Skeletal muscle satellite cell (primary cell): ENCODE measurements at regions not wholly inside any gene's neighbourhood (a gene's known extent, or its start where the extent isn't known, plus 50 kb on each side); places are given as distances from the start of the nearest gene placed in this dataset.
"Not testable (repeated sequence)": the region's sequence is repeated elsewhere in the genome, so short reads cannot be mapped to it uniquely, and the experiment has no call there.

ENCODE experiments used
- H3K27me3 ChIP-seq: 2 replicates; pipeline ENCODE4 v1.7.0; 2013; ENCODE audit warnings: low read length; ENCODE audit not compliant: control insufficient read depth, insufficient read depth
- H3K36me3 ChIP-seq: 2 replicates; pipeline ENCODE4 v1.7.0; 2013; ENCODE audit warnings: mild to moderate bottlenecking, control low read depth, low read length; ENCODE audit not compliant: insufficient read depth
- H3K4me1 ChIP-seq: 2 replicates; pipeline ENCODE4 v1.7.0; 2013; ENCODE audit warnings: low read length; ENCODE audit not compliant: control insufficient read depth, insufficient read depth
- H3K4me2 ChIP-seq: 2 replicates; pipeline ENCODE4 v1.7.0; 2013; ENCODE audit warnings: mild to moderate bottlenecking, low read length
- H3K4me3 ChIP-seq: 2 replicates; pipeline ENCODE4 v1.7.0; 2013; ENCODE audit warnings: low read length
- H3K9ac ChIP-seq: 2 replicates; pipeline ENCODE4 v1.7.0; 2013; ENCODE audit warnings: mild to moderate bottlenecking, low read depth, low read length, moderate library complexity
- H3K9me3 ChIP-seq: replicated peaks from 2 replicates; pipeline ENCODE4 v1.7.0; 2013; ENCODE audit warnings: mild to moderate bottlenecking, control low read depth, low read length

DNA sequence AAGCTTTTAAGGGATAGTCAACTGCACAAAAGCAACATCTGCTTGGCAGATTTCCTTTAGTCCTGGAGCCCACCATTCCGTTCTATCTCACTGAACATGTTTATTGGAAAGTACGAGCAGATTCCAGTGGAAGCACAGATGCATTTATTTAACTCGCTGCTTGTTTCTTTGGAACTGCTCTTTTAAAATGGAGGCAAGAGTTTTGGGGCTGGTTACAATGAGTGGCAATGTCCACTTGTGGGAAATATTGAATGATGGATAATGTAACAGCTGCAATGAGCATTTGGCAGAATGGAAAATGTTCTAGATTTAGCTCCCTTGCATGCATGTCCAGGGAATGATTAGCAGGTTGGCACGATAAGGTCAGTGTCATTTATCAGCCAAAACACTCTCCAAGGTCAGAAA lies 163.0 kb downstream of the ATP23 start:
- no peak overlapping the region for H3K4me2 ChIP-seq
- H3K9ac ChIP-seq, result no peak overlapping the region
- no peaks in the 10 kb centered on the region for H3K27me3 ChIP-seq
- H3K36me3 ChIP-seq, result no peaks in the 10 kb centered on the region
- no peak overlapping the region for H3K4me3 ChIP-seq
- H3K9me3 ChIP-seq, result no peaks in the 10 kb centered on the region
- H3K4me1 ChIP-seq, result no peaks in the 10 kb centered on the region

DNA sequence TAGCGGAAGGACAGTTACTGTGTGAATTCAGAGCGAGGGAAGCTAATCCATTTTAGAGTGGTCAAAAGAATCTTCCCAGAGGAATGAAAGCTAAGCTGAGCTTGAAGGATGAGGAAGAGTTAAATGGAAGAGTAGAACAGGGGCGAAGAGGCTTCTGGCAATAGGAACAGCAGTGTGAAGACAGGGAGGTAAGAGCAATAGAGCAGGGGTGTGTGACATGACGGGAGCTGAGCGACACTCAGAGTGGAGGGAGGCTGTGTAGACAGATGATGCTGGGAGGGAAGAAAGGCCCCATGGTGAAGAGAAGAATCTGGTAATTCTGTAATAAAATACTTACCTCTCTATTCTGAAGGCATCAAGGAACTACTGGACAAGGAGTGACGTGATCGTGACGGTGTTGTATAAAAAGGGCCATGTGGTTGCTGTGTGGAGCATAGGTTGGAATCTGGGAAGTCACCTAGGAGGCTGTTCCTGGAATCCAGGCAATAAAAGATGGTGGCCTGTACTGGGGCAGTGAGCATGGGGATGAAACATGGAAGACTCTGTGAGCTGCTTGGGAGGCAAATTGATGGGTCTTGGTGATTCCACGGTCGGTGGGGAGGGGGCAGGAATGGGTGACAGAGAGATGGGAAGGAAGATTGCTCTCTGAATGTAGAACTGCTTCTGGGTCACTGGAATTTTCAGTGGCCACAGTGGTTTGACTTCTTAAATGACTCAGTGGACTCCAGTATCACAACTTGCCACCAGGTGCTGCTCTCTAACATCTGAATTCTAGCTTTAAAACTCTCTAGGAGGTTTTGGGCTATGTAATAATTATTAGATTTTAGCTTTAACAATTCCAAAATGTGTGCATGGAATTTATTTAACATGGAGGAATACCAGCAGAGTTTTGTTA lies 164.1 kb downstream of the ATP23 start:
- no peak overlapping the region for H3K4me2 ChIP-seq
- H3K36me3 ChIP-seq, result no peaks in the 10 kb centered on the region
- no peak overlapping the region for H3K4me3 ChIP-seq
- H3K27me3 ChIP-seq, result no peaks in the 10 kb centered on the region
- no peaks in the 10 kb centered on the region for H3K4me1 ChIP-seq
- H3K9ac ChIP-seq, result no peak overlapping the region
- no peaks in the 10 kb centered on the region for H3K9me3 ChIP-seq

DNA sequence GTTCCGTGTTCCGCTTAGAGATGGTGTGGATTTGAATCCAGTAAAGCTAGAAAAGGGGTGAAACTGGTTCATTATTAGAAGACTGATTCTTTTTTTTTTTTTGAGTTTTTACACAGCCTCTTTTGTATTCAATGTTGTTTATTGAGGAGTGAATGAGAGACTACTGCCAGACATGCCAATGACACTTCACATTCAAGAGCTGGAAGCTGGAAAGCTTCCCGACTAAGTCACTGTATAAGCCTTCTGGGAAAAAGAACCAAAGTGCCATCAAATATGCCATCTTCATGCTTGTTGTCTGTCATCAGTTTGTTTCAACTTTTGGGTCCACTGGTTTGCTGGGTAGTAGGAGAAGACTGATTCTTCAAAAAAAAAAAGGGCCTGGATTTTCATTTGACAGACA lies 164.8 kb downstream of the ATP23 start:
- H3K4me2 ChIP-seq, result no peak overlapping the region
- no peaks in the 10 kb centered on the region for H3K4me1 ChIP-seq
- H3K9ac ChIP-seq, result no peak overlapping the region
- H3K4me3 ChIP-seq, result no peak overlapping the region
- no peaks in the 10 kb centered on the region for H3K27me3 ChIP-seq
- no peaks in the 10 kb centered on the region for H3K36me3 ChIP-seq
- H3K9me3 ChIP-seq, result no peaks in the 10 kb centered on the region

DNA sequence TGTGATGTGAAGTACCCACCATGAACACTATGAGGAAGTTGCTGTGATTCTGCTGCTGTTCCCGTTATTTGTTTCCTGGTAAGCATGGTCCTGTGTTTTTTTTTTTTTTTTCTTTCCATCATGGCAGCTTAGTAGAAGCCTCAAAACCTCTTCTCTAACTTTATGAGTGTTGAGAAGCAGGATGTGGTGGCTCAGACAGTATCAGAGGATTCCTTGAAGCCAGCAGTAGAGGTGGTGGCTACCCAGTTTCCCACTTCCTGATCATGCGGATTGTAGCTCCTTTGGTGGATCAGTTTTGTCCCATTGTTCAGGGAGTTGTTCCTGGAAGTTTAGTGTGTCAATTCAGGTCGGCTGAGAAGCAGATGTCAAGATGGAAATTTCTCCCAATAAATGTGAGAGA lies 175.8 kb downstream of the ATP23 start:
- H3K4me3 ChIP-seq, result no peak overlapping the region
- no peaks in the 10 kb centered on the region for H3K36me3 ChIP-seq
- H3K4me2 ChIP-seq, result no peak overlapping the region
- H3K9ac ChIP-seq, result no peak overlapping the region
- H3K27me3 ChIP-seq, result no peaks in the 10 kb centered on the region
- no peaks in the 10 kb centered on the region for H3K9me3 ChIP-seq
- no peaks in the 10 kb centered on the region for H3K4me1 ChIP-seq

DNA sequence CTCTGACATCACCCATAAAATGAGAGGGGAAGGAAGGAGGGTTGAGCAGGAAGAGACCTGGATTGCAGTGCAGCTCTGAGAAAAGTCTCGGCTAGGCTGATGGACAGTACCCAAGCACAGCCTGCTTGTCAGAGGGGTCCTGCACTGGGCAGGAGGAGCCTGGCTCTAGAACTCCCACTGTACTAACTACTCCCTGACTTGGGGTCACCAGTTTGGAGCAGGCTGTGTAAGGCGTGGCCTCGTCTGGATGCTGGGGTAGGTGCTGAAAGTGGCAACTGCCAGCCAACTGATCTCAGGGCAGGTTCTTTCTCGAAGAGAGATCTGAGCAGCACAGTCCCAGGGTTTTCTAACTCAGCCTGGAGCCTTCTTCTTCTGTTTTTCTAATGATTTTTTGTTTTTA lies 176.3 kb downstream of the ATP23 start:
- Histone ChIP-seq H3K36me3 (no peaks in the 10 kb centered on the region), H3K4me3 (no peak overlapping the region), H3K9me3 (no peaks in the 10 kb centered on the region), H3K9ac (no peak overlapping the region), H3K4me1 (no peaks in the 10 kb centered on the region), H3K4me2 (no peak overlapping the region), H3K27me3 (no peaks in the 10 kb centered on the region)

DNA sequence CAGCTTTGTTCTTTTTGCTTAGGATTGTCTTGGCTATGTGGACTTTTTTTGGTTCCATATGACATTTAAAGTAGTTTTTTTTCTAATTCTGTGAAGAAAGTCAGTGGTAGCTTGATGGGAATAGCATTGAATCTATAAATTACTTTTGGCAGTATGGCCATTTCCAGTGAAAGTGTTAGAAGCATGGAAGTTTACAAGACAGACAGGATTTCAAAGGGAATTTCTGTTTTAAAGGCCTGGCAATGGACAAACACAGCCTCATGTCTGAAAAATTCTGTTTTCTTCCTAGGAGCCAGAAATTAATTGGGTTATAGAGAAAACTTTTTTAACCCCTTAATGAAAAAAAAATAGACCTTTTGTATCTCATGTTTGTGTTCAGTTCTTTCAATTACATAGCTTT lies 184.4 kb downstream of the ATP23 start:
- H3K4me2 ChIP-seq, H3K27me3 ChIP-seq, H3K9ac ChIP-seq, H3K36me3 ChIP-seq, H3K4me3 ChIP-seq, H3K4me1 ChIP-seq, H3K9me3 ChIP-seq: not testable (repeated sequence)

DNA sequence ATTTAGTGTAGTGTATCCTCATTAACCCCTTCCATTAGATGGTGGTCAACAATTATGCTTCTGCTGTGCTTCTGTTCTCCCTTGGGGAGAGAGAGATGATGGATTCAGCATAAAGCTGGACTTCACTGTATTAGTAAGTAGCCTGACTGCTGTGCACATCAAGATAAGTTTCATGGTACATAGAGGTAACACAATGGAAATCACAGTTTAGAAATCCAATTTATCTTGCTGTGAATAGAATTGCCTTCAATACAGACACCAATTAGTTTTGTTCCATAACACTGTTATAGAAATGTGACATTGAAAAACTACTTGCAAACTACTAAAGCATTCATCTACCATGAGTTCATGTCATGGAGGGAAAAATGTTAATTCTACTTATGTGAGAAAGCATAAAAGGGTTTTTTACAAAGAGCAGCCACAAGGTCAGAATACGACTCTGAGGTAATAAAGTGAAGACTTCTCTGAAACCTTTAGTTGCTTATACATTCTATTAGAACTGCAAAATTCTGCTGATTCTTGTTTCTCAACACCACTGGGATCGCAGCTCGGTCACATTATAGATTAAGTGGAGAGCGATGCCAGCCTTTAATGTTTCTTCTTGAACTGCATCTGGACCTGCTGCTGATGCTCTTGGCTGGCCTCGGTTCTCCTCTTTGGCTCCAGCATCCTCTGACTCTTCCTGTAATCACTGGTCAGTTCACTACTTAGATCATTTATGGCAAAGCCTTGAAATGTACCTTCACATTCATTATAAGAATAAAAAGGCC lies 190.8 kb downstream of the ATP23 start:
- Histone ChIP-seq H3K4me3 (no peak overlapping the region), H3K4me2 (no peak overlapping the region), H3K9me3 (no peaks in the 10 kb centered on the region), H3K27me3 (no peaks in the 10 kb centered on the region), H3K36me3 (no peaks in the 10 kb centered on the region), H3K9ac (no peak overlapping the region), H3K4me1 (no peaks in the 10 kb centered on the region)

DNA sequence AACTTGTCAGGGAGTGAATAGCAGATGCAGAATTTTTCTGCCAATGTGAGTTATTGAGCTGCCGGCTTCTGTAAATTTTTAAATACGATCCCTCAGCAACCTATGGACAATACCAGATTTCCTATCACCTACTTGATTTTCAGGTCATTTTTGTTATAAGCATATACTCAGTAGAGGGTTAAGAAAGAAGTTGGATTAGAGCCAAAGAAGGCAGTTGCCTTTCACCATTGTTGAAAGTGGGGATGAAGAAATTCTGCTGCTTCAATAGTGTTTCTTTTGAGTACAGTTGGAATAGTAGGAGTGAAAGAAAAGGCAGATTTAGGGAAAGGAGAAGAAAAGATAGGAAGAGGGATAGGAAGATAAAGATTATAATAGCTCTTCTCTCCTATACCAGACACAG lies 197.1 kb downstream of the ATP23 start:
- peaks cover 4% of the 10 kb centered on the region for H3K27me3 ChIP-seq

DNA sequence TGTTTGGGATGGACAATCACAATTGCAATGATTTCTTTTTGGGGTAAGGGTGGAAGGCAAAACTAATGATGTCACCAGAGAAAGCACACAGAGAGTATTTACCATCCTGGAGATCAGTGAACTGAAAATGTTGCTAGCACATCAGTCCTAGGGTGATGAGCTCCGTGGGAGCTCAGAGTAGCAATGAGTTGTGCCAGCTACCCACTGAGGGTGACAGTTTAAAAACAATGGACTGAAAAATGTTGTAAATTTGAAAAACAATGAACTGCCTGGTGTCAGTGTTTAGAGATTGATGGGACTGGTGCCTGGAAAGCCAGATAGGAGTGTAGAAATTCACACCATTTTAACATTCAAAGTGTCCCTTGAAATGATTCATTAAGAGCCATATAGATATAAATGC lies 198.5 kb downstream of the ATP23 start:
- Histone ChIP-seq H3K9me3 (no peaks in the 10 kb centered on the region), H3K27me3 (peaks cover 4% of the 10 kb centered on the region), H3K4me1 (no peaks in the 10 kb centered on the region), H3K4me2 (no peak overlapping the region), H3K4me3 (no peak overlapping the region), H3K9ac (no peak overlapping the region), H3K36me3 (no peaks in the 10 kb centered on the region)

More for the DNA sequence above, 197.1 kb downstream of the ATP23 start:
- no peak overlapping the region for H3K4me3 ChIP-seq
- H3K9me3 ChIP-seq, result no peaks in the 10 kb centered on the region
- no peaks in the 10 kb centered on the region for H3K4me1 ChIP-seq
- no peak overlapping the region for H3K4me2 ChIP-seq
- H3K36me3 ChIP-seq, result no peaks in the 10 kb centered on the region
- H3K9ac ChIP-seq, result no peak overlapping the region

DNA sequence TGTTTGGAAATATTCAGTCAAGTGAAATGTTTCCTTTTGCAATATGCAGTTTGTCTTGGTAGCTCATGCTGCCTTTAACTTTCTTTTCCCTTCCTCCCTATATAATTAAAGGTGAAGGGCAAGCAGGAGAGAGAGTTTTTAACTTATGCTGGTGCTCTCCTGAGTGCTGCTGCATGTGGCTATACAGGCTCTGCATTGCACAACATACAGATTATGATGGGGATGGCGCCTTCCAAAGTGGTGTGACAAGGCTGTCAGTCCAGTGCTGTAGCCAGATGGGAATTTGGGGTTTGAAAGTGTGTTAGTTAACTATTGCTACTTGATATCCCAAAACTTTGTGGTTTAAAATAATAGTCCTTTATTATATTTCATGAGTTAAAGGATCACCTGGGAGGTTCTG lies 199.0 kb downstream of the ATP23 start:
- H3K9ac ChIP-seq, result no peak overlapping the region
- H3K9me3 ChIP-seq, result no peaks in the 10 kb centered on the region
- H3K27me3 ChIP-seq, result peaks cover 4% of the 10 kb centered on the region
- no peaks in the 10 kb centered on the region for H3K4me1 ChIP-seq
- no peak overlapping the region for H3K4me3 ChIP-seq
- no peaks in the 10 kb centered on the region for H3K36me3 ChIP-seq
- H3K4me2 ChIP-seq, result no peak overlapping the region

DNA sequence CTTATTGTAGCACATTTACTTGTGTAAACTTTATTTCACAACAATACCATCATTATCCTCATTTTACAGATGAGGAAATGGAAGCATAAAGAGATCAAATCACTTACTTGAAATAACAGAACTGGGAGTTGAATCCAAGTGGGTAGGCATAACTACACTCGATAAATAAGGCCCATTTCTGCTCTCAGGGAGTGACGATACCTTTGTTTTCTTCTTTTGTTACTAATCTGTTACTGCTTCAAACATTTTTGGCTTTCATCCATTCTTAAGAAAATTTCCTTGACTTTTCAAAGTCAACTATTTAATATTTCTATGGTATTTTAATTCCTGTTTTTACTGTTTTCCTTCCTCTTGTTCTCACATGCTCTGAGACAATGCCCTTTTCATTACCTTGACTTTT lies 201.6 kb downstream of the ATP23 start:
- H3K4me3 ChIP-seq, result no peak overlapping the region
- H3K9ac ChIP-seq, result no peak overlapping the region
- H3K36me3 ChIP-seq, result no peaks in the 10 kb centered on the region
- no peak overlapping the region for H3K4me2 ChIP-seq
- H3K9me3 ChIP-seq, result no peaks in the 10 kb centered on the region
- peaks cover 4% of the 10 kb centered on the region for H3K27me3 ChIP-seq
- H3K4me1 ChIP-seq, result no peaks in the 10 kb centered on the region
